ENCODE measurements at regions not wholly inside any gene's neighbourhood (a gene's known extent, or its start where the extent isn't known, plus 50 kb on each side); places are given as distances from the start of the nearest gene placed in this dataset.
A peak's percentile ranks its signal among the peaks of the same experiment; 100 is the strongest.
"Not testable (repeated sequence)": the region's sequence is repeated elsewhere in the genome, so short reads cannot be mapped to it uniquely, and the experiment has no call there.

DNA sequence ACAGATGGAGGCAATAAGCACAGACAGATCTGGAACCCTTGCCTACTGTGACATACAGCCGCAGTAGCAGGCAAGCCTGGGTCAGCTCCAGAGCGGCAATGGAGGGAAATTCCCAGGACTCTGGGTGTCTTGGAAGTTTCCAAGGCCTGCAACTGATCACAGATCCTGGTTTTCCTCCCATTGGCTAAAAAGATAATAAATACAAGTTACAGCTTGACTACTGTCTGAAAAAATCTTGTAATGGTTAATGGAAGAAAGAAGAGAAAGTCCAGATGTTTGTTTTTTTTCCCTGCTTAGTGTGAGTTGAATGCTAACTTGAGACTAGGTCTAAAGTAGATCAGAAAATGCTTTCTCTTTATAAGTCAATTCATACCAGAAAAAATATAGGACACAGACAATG lies 307.6 kb downstream of the ALDH8A1 start:
- DNase-seq (ENCODE audit: extremely low read depth in 1 of 2, low read depth in 1 of 2) = no peak

GRCh38 chr6:134640975-134641429 lies 308.9 kb downstream of the ALDH8A1 start:
- peak; percentile 47 to 50 for DNase-seq (ENCODE audit: extremely low read depth in 1 of 2, low read depth in 1 of 2)

DNA sequence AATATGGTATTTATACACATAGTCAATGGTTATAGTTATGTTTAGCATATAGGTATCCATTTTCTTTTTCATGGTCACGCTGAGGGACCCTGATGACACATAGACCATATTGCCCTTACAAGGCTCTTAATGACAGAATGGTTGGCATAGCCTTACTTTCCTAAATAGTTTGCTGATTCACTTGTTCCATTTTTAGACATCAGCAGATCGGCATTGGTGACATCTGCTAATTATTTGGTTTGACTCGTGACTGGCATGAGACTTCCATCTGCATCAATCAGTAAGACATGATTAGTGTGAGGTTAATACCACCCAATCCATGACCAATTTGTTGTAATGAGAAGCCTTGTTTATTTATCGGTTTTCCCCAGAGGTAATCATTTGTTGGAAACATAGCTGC lies 309.7 kb downstream of the ALDH8A1 start:
- no peak for DNase-seq (ENCODE audit: extremely low read depth in 1 of 2, low read depth in 1 of 2)

DNA sequence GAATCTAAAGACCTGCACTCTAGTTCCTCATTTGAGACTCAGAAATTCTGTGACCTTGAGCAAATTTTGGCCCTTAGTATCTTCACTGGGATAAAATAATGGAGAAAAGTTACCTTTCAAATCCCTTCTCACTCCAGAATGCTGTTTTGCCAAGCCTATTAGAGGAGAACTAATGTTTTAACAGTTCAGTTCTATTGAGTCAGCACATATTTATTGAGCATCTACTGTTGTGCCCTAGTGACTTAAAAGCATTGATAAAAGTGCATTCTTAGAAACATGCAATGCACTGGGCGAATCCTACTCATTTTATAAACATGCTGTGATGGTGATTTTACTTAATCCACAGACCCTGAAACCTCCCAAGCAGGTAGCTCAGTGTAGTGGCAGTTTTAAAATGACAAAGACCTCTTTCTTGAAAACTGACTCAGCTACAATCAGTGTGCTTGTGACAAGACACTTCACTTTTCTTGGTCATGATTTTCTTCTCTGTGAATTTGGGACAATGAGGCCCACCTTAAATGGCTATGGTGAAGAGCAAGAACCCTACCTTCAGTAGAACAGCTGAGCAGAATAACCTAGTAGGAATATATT lies 312.0 kb downstream of the ALDH8A1 start:
- DNase-seq (ENCODE audit: extremely low read depth in 1 of 2, low read depth in 1 of 2) = no peak

GRCh38 chr6:134637282-134637681 lies 312.6 kb downstream of the ALDH8A1 start:
- no peak for DNase-seq (ENCODE audit: extremely low read depth in 1 of 2, low read depth in 1 of 2)

- no peak for DNase-seq (ENCODE audit: extremely low read depth in 1 of 2, low read depth in 1 of 2)
These were observed 313.6 kb downstream of the ALDH8A1 start for GRCh38 chr6:134636186-134636799.

GRCh38 chr6:134634966-134635365 lies 314.9 kb downstream of the ALDH8A1 start:
- no peak for DNase-seq (ENCODE audit: extremely low read depth in 1 of 2, low read depth in 1 of 2)

DNA sequence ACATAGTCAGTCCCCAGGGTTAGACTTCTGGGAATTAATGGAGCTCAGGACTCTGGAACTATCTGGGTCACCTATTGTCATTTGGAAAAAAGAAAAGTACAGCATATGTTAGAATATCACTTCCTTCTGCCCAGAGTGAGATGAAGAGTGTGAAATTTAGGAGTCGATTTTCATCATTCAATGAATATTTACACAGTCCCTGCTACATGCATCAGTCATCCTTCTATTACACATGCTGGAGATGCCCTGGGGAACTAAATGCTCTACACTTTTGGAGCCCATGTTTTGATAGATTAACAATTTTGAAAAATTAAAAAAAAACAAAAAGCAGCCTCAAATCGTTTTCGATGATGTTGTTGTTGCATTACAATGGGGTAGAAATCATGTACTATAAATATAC lies 315.4 kb downstream of the ALDH8A1 start:
- no peak for DNase-seq (ENCODE audit: extremely low read depth in 1 of 2, low read depth in 1 of 2)

- DNase-seq (ENCODE audit: extremely low read depth in 1 of 2, low read depth in 1 of 2) = not testable (repeated sequence)
These were observed 315.3 kb upstream of the SGK1 start for GRCh38 chr6:134632982-134633940.

DNA sequence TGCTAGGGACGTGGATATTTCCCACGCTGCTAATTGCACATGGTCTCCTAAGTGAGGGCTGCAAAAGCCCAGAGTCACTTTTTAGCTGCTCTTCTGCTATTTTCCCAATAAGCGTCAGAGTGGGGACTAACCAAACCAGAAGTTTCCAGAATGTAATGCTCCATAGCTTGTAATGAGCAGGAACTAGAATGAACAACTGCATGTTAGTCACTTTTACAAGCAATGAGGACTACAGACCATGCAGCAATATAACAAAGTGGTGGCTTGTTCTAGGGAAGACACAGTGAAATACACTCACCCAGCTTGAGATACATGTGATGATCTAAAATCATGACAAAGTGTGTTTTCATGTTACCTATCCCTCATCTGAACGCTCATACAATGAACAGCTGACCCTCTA lies 314.1 kb upstream of the SGK1 start:
- no peak for DNase-seq (ENCODE audit: extremely low read depth in 1 of 2, low read depth in 1 of 2)

DNA sequence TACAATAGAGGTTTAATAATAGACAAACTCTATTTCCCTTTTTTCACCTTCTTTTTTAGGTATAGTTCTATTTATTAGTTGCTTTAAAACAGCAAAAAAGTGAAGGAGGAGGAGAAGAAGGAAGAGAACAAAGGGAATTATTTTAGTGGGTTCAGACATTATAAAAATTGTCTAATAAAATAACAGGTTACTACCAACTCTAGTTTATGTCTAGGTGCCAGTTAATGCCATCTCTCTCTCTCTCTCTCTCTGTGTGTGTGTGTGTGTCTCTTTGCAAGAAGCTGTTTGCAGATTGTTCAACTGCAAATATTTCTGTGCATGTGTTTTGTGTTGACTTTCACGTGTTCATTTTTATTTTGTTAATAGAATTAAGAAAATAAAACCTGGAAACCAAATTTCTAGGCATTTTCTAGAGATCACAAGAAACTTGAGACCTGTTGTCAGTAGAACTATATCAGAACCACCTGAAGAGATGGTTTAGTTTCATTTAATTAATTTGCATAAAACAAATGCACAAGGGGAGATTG lies 313.5 kb upstream of the SGK1 start:
- DNase-seq (ENCODE audit: extremely low read depth in 1 of 2, low read depth in 1 of 2) = no peak

- no peak for DNase-seq (ENCODE audit: extremely low read depth in 1 of 2, low read depth in 1 of 2)
These were observed 312.7 kb upstream of the SGK1 start for GRCh38 chr6:134630508-134631121.

DNA sequence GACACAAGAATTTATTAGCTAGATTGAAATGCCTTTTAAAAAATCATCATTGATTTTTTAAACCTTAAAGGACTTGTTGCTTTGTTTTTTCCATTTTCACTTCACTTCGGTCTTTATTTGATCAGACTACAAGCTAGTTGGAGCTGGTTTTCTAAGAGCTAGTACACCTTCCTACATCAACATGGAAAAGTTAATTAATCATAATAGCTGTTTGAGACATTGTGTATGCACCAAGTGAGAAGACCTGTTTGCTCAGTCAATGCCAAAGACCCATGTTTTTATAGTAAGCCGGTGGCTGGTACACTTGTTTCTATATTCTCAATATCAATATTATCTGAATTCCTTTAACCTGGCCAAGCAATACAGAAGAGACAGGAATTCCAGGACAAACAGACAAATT lies 310.2 kb upstream of the SGK1 start:
- no peak for DNase-seq (ENCODE audit: extremely low read depth in 1 of 2, low read depth in 1 of 2)

DNA sequence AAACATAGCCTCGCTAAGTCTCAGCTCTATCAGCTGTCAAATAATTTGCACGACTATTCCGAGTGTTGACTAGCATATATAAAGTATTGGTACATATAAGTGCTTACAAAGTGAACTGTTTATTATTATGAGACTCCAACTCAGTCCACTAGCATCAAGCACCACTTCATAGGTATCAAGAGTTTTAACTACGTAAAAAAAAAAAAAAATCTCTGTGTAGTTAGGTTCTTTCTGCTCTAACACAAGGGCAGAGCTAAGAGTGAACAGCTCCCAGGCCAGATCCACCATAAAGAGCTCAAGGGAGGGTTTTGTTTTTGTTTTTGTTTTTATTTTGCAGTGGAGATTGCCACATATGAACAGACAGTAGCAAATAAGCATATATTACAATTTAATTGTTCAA lies 309.8 kb upstream of the SGK1 start:
- no peak for DNase-seq (ENCODE audit: extremely low read depth in 1 of 2, low read depth in 1 of 2)

DNA sequence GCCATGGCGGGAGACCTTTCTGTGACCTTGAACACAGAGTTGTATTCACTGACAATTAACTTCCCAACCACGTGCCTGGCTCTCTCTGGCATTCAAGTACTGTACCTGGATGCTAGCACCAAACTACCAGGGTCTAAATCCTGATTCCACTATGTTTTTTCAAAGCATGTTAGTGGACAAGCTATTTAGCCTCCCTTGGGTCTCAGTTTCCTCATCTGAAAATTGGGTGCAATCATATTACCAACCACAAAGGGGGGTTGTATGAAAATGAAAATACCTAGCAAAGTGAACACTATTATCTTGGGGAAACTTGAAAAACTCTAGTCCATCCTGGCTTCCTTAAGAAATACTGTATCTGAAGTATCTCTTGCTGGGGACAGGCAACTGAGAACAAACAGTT lies 308.7 kb upstream of the SGK1 start:
- DNase-seq (ENCODE audit: extremely low read depth in 1 of 2, low read depth in 1 of 2) = no peak

DNA sequence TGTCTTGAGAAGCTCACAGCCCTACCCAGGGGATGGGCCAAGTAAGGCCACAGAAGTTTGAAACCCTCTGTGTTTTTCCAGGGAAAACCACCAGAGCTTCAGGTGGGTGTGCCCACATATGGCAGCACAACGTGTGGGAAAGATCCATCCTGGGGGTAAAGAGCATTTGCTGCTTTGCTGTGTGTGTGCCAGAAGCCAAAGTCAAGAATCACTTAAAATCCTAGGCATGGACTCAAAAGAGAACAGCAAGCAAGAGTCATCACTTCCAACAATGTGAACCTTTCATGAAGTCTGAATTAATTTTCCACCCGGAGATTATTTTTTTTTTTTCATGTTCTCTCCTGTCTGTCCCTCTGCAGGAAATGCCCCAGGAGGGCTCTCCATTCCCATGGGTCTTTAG lies 308.2 kb upstream of the SGK1 start:
- no peak for DNase-seq (ENCODE audit: extremely low read depth in 1 of 2, low read depth in 1 of 2)

DNA sequence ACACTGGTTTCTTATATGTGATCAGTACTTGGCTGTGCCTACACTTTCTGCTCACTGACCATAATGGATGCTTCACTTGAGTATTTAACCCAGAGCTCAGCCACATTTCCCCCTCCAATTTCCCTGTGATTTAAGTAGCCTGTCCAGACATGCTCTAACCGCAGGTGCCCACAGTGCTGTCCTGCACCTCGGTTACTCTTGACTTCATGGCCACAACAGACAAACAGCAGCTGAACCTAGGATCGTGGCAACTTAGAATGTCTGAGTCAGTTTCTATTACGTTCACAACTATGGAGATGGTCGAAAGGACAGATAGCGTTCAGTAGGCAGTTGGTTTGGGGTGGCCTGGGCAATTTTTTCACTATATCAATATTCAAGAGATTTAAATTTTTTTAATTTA lies 306.9 kb upstream of the SGK1 start:
- no peak for DNase-seq (ENCODE audit: extremely low read depth in 1 of 2, low read depth in 1 of 2)

GRCh38 chr6:134623401-134623800 lies 305.5 kb upstream of the SGK1 start:
- no peak for DNase-seq (ENCODE audit: extremely low read depth in 1 of 2, low read depth in 1 of 2)

- DNase-seq (ENCODE audit: extremely low read depth in 1 of 2, low read depth in 1 of 2) = no peak
These were observed 304.7 kb upstream of the SGK1 start for GRCh38 chr6:134622382-134623173.

- DNase-seq (ENCODE audit: extremely low read depth in 1 of 2, low read depth in 1 of 2) = no peak
These were observed 303.9 kb upstream of the SGK1 start for GRCh38 chr6:134621858-134622257.
